H9 (cell line): ENCODE measurements at regions not wholly inside any gene's neighbourhood (a gene's known extent, or its start where the extent isn't known, plus 50 kb on each side); places are given as distances from the start of the nearest gene placed in this dataset.

ENCODE experiments used
- DNase-seq: peaks from one replicate; pipeline ENCODE4 v3.0.0-alpha.2; 2017
- H2AFZ ChIP-seq: one replicate; pipeline ENCODE4 v1.6.1; 2013; ENCODE audit warnings: mild to moderate bottlenecking, low read length, control low read depth, moderate library complexity
- H2AK5ac ChIP-seq: 2 replicates; pipeline ENCODE4 v1.6.1; 2013; ENCODE audit warnings: low read length, control low read depth, mixed read lengths; ENCODE audit not compliant: insufficient read length
- H2BK120ac ChIP-seq: one replicate; pipeline ENCODE4 v1.6.1; 2013; ENCODE audit warnings: low read depth, mild to moderate bottlenecking, low read length, control low read depth, inconsistent platforms; ENCODE audit not compliant: poor library complexity, severe bottlenecking
- H2BK12ac ChIP-seq: 2 replicates; pipeline ENCODE4 v1.6.1; 2013; ENCODE audit warnings: low read length, control low read depth, mixed read lengths, low read depth; ENCODE audit not compliant: insufficient read length
- H2BK15ac ChIP-seq: 2 replicates; pipeline ENCODE4 v1.6.1; 2013; ENCODE audit warnings: low read depth, low read length, control low read depth
- H2BK20ac ChIP-seq: one replicate; pipeline ENCODE4 v1.6.1; 2013; ENCODE audit warnings: low read depth, mild to moderate bottlenecking, low read length, control low read depth, inconsistent platforms; ENCODE audit not compliant: poor library complexity, severe bottlenecking
- H2BK5ac ChIP-seq: 2 replicates; pipeline ENCODE4 v1.6.1; 2013; ENCODE audit warnings: low read length, control low read depth, mixed read lengths; ENCODE audit not compliant: insufficient read length
- H3K14ac ChIP-seq: 2 replicates; pipeline ENCODE4 v1.6.1; 2013; ENCODE audit warnings: low read length, control low read depth; ENCODE audit not compliant: insufficient read depth
- H3K18ac ChIP-seq: 2 replicates; pipeline ENCODE4 v1.6.1; 2013; ENCODE audit warnings: low read depth, mild to moderate bottlenecking, mixed read lengths, low read length, control low read depth; ENCODE audit not compliant: insufficient read length
- H3K23ac ChIP-seq: 2 replicates; pipeline ENCODE4 v1.6.1; 2013; ENCODE audit warnings: low read length, control low read depth, mixed read lengths, low read depth; ENCODE audit not compliant: insufficient read length
- H3K23me2 ChIP-seq: 2 replicates; pipeline ENCODE4 v1.6.1; 2013; ENCODE audit warnings: low read depth, mild to moderate bottlenecking, mixed read lengths, low read length, control low read depth; ENCODE audit not compliant: insufficient read length, poor library complexity, severe bottlenecking
- H3K27ac ChIP-seq: 2 replicates; pipeline ENCODE4 v1.5.1; 2013; ENCODE audit warnings: low read length, control low read depth, mixed read lengths, low read depth; ENCODE audit not compliant: insufficient read length
- H3K27me3 ChIP-seq: 2 replicates; pipeline ENCODE4 v1.6.1; 2013; ENCODE audit warnings: low read length, control low read depth, inconsistent platforms; ENCODE audit not compliant: insufficient read depth
- H3K4ac ChIP-seq: 2 replicates; pipeline ENCODE4 v1.6.1; 2013; ENCODE audit warnings: low read depth, mild to moderate bottlenecking, control low read depth, inconsistent platforms, low read length, moderate library complexity
- H3K4me1 ChIP-seq: 2 replicates; pipeline ENCODE4 v1.6.1; 2013; ENCODE audit warnings: low read length, control low read depth, inconsistent platforms; ENCODE audit not compliant: insufficient read depth
- H3K4me2 ChIP-seq: 2 replicates; pipeline ENCODE4 v1.6.1; 2013; ENCODE audit warnings: low read length, control low read depth, mixed read lengths; ENCODE audit not compliant: insufficient read length, insufficient read depth
- H3K56ac ChIP-seq: 2 replicates; pipeline ENCODE4 v1.6.1; 2013; ENCODE audit warnings: low read depth, mild to moderate bottlenecking, mixed read lengths, low read length, control low read depth; ENCODE audit not compliant: insufficient read length
- H3K79me1 ChIP-seq: 2 replicates; pipeline ENCODE4 v1.6.1; 2013; ENCODE audit warnings: low read depth, mild to moderate bottlenecking, moderate library complexity, low read length, control low read depth, inconsistent platforms; ENCODE audit not compliant: insufficient read depth, poor library complexity, severe bottlenecking
- H3K79me2 ChIP-seq: 2 replicates; pipeline ENCODE4 v1.6.1; 2013; ENCODE audit warnings: low read length, control low read depth, inconsistent platforms; ENCODE audit not compliant: insufficient read depth
- H3K9ac ChIP-seq: 2 replicates; pipeline ENCODE4 v1.6.1; 2013; ENCODE audit warnings: low read length, control low read depth, mixed read lengths; ENCODE audit not compliant: insufficient read length; ENCODE audit errors: extremely low read depth
- H3K9me3 ChIP-seq: one replicate; pipeline ENCODE4 v1.6.1; 2013; ENCODE audit warnings: low read depth, low read length, inconsistent platforms; ENCODE audit not compliant: control insufficient read depth
- H3T11ph ChIP-seq: one replicate; pipeline ENCODE4 v1.6.1; 2013; ENCODE audit warnings: mild to moderate bottlenecking, low read length, control low read depth, inconsistent platforms
- H4K20me1 ChIP-seq: one replicate; pipeline ENCODE4 v1.6.1; 2013; ENCODE audit not compliant: control insufficient read depth, insufficient read length, insufficient read depth
- H4K5ac ChIP-seq: 2 replicates; pipeline ENCODE4 v1.6.1; 2013; ENCODE audit warnings: low read depth, mild to moderate bottlenecking, mixed read lengths, low read length, control low read depth; ENCODE audit not compliant: insufficient read length
- H4K8ac ChIP-seq: replicated peaks from 2 replicates; pipeline ENCODE4 v1.6.1; 2013; ENCODE audit warnings: low read length, control low read depth, mixed read lengths, low read depth; ENCODE audit not compliant: insufficient read length
- H4K91ac ChIP-seq: 2 replicates; pipeline ENCODE4 v1.6.1; 2013; ENCODE audit warnings: low read depth, mild to moderate bottlenecking, moderate library complexity, mixed read lengths, low read length, control low read depth; ENCODE audit not compliant: insufficient read length
- H3K27ac Mint-ChIP-seq, 3 experiments: 2 replicates in 2 of 3; 3 replicates in 1 of 3; pipeline ENCODE4 v1.8.0; 2020 to 2021; ENCODE audit warnings: mixed read lengths in 3 of 3, mild to moderate bottlenecking in 1 of 3, moderate library complexity in 1 of 3
- H3K27me3 Mint-ChIP-seq: 2 replicates; pipeline ENCODE4 v1.8.0; 2021; ENCODE audit warnings: low read depth, mild to moderate bottlenecking, moderate library complexity, mixed read lengths
- H3K36me3 Mint-ChIP-seq, 3 experiments: 2 replicates in 2 of 3; 3 replicates in 1 of 3; pipeline ENCODE4 v1.8.0; 2020 to 2021; ENCODE audit warnings: low read depth in 3 of 3, mixed read lengths in 3 of 3; ENCODE audit not compliant: insufficient read depth in 1 of 3
- H3K4me1 Mint-ChIP-seq, 2 experiments: 2 replicates each; pipeline ENCODE4 v1.8.0; 2020; ENCODE audit warnings: mixed read lengths in 2 of 2
- H3K4me3 Mint-ChIP-seq, 2 experiments: 2 replicates in 1 of 2; 3 replicates in 1 of 2; pipeline ENCODE4 v1.8.0; 2020 to 2021; ENCODE audit warnings: mild to moderate bottlenecking in 2 of 2, mixed read lengths in 2 of 2, moderate library complexity in 1 of 2
- H3K9me3 Mint-ChIP-seq, 2 experiments: 2 replicates in 1 of 2; 3 replicates in 1 of 2; pipeline ENCODE4 v1.8.0; 2020; ENCODE audit warnings: mild to moderate bottlenecking in 2 of 2, mixed read lengths in 2 of 2, moderate library complexity in 1 of 2
- WGBS: extraction: QIAGEN DNeasy Blood & Tissue Kit; methylation state at CpG from one replicate; pipeline ENCODE4 v1.1.7; 2013; ENCODE audit warnings: missing lambda C conversion rate, low lambda C conversion rate, mixed read lengths; ENCODE audit not compliant: insufficient read length; ENCODE audit errors: extremely low coverage; 5-methylcytosine and 5-hydroxymethylcytosine counted together
- TF ChIP-seq, protein P1 (sequence below): fragments of 200-600 bp; sonication (generic); conservative IDR thresholded peaks from 3 replicates; pipeline ENCODE4 v1.8.0; 2021; ENCODE audit warnings: antibody characterized with exemption, mild to moderate bottlenecking

GRCh38 chr4:179755322-179755721 lies 2313.1 kb upstream of the AGA start:
- no CpG with 5 or more reads among the region's 1 CpG for WGBS

More at GRCh38 chr4:179755322-179755721, 2313.1 kb upstream of the AGA start:
- no peak overlapping the region for H2BK5ac ChIP-seq
- H2BK12ac ChIP-seq: no peak overlapping the region
- H2BK20ac ChIP-seq: no peak overlapping the region
- no peak overlapping the region for H4K5ac ChIP-seq
- H3K36me3 Mint-ChIP-seq: no peaks in the 10 kb centered on the region
- no peak overlapping the region for H3K4ac ChIP-seq
- no peak overlapping the region for H3K18ac ChIP-seq
- H2BK120ac ChIP-seq: no peak overlapping the region
- no peaks in the 10 kb centered on the region for H3K27me3 Mint-ChIP-seq
- no peak overlapping the region for H3K4me2 ChIP-seq
- H4K91ac ChIP-seq: no peak overlapping the region
- no peak overlapping the region for H3K9ac ChIP-seq
- no peak overlapping the region for H3T11ph ChIP-seq
- no peak overlapping the region for H3K27ac ChIP-seq
- no peaks in the 10 kb centered on the region for H3K79me1 ChIP-seq
- H3K14ac ChIP-seq: no peak overlapping the region
- H2AK5ac ChIP-seq: no peak overlapping the region
- TF ChIP-seq, protein P1, sequence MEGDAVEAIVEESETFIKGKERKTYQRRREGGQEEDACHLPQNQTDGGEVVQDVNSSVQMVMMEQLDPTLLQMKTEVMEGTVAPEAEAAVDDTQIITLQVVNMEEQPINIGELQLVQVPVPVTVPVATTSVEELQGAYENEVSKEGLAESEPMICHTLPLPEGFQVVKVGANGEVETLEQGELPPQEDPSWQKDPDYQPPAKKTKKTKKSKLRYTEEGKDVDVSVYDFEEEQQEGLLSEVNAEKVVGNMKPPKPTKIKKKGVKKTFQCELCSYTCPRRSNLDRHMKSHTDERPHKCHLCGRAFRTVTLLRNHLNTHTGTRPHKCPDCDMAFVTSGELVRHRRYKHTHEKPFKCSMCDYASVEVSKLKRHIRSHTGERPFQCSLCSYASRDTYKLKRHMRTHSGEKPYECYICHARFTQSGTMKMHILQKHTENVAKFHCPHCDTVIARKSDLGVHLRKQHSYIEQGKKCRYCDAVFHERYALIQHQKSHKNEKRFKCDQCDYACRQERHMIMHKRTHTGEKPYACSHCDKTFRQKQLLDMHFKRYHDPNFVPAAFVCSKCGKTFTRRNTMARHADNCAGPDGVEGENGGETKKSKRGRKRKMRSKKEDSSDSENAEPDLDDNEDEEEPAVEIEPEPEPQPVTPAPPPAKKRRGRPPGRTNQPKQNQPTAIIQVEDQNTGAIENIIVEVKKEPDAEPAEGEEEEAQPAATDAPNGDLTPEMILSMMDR: no peak
- no peaks in the 10 kb centered on the region for H3K79me2 ChIP-seq
- no peak for DNase-seq
- no peak overlapping the region; a peak in 1 of 5 replicates for H3K4me3 Mint-ChIP-seq
- no peaks in the 10 kb centered on the region for H3K4me1 ChIP-seq
- H3K23ac ChIP-seq: no peak overlapping the region
- no peak overlapping the region for H4K8ac ChIP-seq
- H4K20me1 ChIP-seq: no peaks in the 10 kb centered on the region
- no peaks in the 10 kb centered on the region for H3K9me3 ChIP-seq
- no peak overlapping the region for H2BK15ac ChIP-seq
- no peaks in the 10 kb centered on the region for H3K23me2 ChIP-seq
- H3K56ac ChIP-seq: no peak overlapping the region
- H2AFZ ChIP-seq: no peak overlapping the region
- H3K4me1 Mint-ChIP-seq: peaks cover 3% of the 10 kb centered on the region in 2 experiments; a peak in 3 of 4 replicates
- no peak overlapping the region for H3K27ac Mint-ChIP-seq
- no peaks in the 10 kb centered on the region for H3K27me3 ChIP-seq
- no peaks in the 10 kb centered on the region for H3K9me3 Mint-ChIP-seq
